GM21825 (cell line): ENCODE measurements at regions not wholly inside any gene's neighbourhood (a gene's known extent, or its start where the extent isn't known, plus 50 kb on each side); places are given as distances from the start of the nearest gene placed in this dataset.
"Not testable (repeated sequence)": the region's sequence is repeated elsewhere in the genome, so short reads cannot be mapped to it uniquely, and the experiment has no call there.

Experiments
- ATAC-seq: cut with Tn5 transposase; IDR thresholded peaks from one replicate; pipeline ENCODE4 v1.9.1; 2021; ENCODE audit warnings: mild to moderate bottlenecking, moderate library complexity; ENCODE audit not compliant: unreplicated experiment

GRCh38 chrX:42017971-42018370 is 94.6 kb upstream of the CASK start:
- ATAC-seq = no peak

GRCh38 chrX:42000836-42001235 is 77.5 kb upstream of the CASK start:
- ATAC-seq = no peak

GRCh38 chrX:41984628-41985027 is 61.3 kb upstream of the CASK start:
- no peak for ATAC-seq

- ATAC-seq = no peak
Observed at GRCh38 chrX:41982953-41983352, 59.6 kb upstream of the CASK start.

GRCh38 chrX:41981481-41982013 is 58.2 kb upstream of the CASK start:
- no peak for ATAC-seq

GRCh38 chrX:41974677-41975076 is 51.3 kb upstream of the CASK start:
- ATAC-seq = not testable (repeated sequence)

- ATAC-seq = no peak
Observed at GRCh38 chrX:41973208-41973607, 49.9 kb upstream of the CASK start.
